ENCODE measurements at regions not wholly inside any gene's neighbourhood (a gene's known extent, or its start where the extent isn't known, plus 50 kb on each side); places are given as distances from the start of the nearest gene placed in this dataset.
"Not testable (repeated sequence)": the region's sequence is repeated elsewhere in the genome, so short reads cannot be mapped to it uniquely, and the experiment has no call there.

GRCh38 chr10:37566332-37566731 lies 291.1 kb downstream of the ZNF248 start:
- H3K27me3 ChIP-seq (ENCODE audit: insufficient read depth, low read length) = no peaks in the 10 kb centered on the region
- H3K27ac ChIP-seq (ENCODE audit: low read depth, low read length) = no peak overlapping the region
- H3K9me3 ChIP-seq (ENCODE audit: insufficient read depth, low read depth, low read length) = peaks cover 91% of the 10 kb centered on the region
- WGBS = 78% methylated on average over 6 of the region's 6 CpGs
- H3K9ac ChIP-seq (ENCODE audit: low read depth, low read length) = no peak overlapping the region
- no peak overlapping the region for H3K4me3 ChIP-seq (ENCODE audit: low read length)
- no peaks in the 10 kb centered on the region for H3K36me3 ChIP-seq (ENCODE audit: insufficient read depth, low read length)
- H3K4me1 ChIP-seq (ENCODE audit: insufficient read depth, low read length) = no peaks in the 10 kb centered on the region

GRCh38 chr10:37563715-37564108 lies 293.7 kb downstream of the ZNF248 start:
- no peak overlapping the region for H3K9ac ChIP-seq (ENCODE audit: low read depth, low read length)

GRCh38 chr10:37563107-37563714 lies 294.2 kb downstream of the ZNF248 start:
- H3K9ac ChIP-seq (ENCODE audit: low read depth, low read length) = no peak overlapping the region
- no peak overlapping the region for H3K27ac ChIP-seq (ENCODE audit: low read depth, low read length)
- H3K9me3 ChIP-seq (ENCODE audit: insufficient read depth, low read depth, low read length) = peaks cover 85% of the 10 kb centered on the region
- WGBS = 100% methylated on average over 1 of the region's 1 CpG
- H3K36me3 ChIP-seq (ENCODE audit: insufficient read depth, low read length) = no peaks in the 10 kb centered on the region
- no peaks in the 10 kb centered on the region for H3K4me1 ChIP-seq (ENCODE audit: insufficient read depth, low read length)
- no peaks in the 10 kb centered on the region for H3K27me3 ChIP-seq (ENCODE audit: insufficient read depth, low read length)
- H3K4me3 ChIP-seq (ENCODE audit: low read length) = no peak overlapping the region

More at GRCh38 chr10:37563715-37564108, 293.7 kb downstream of the ZNF248 start:
- Histone ChIP-seq H3K4me3 (ENCODE audit: low read length) (no peak overlapping the region), H3K27ac (ENCODE audit: low read depth, low read length) (no peak overlapping the region), H3K27me3 (ENCODE audit: insufficient read depth, low read length) (no peaks in the 10 kb centered on the region), H3K4me1 (ENCODE audit: insufficient read depth, low read length) (no peaks in the 10 kb centered on the region), H3K36me3 (ENCODE audit: insufficient read depth, low read length) (no peaks in the 10 kb centered on the region), H3K9me3 (ENCODE audit: insufficient read depth, low read depth, low read length) (peaks cover 85% of the 10 kb centered on the region)
- 81% methylated on average over 3 of the region's 3 CpGs for WGBS

- Histone ChIP-seq H3K27ac (ENCODE audit: low read depth, low read length) (no peak overlapping the region), H3K4me3 (ENCODE audit: low read length) (no peak overlapping the region), H3K27me3 (ENCODE audit: insufficient read depth, low read length) (no peaks in the 10 kb centered on the region), H3K36me3 (ENCODE audit: insufficient read depth, low read length) (no peaks in the 10 kb centered on the region), H3K9me3 (ENCODE audit: insufficient read depth, low read depth, low read length) (peaks cover 88% of the 10 kb centered on the region), H3K9ac (ENCODE audit: low read depth, low read length) (no peak overlapping the region), H3K4me1 (ENCODE audit: insufficient read depth, low read length) (no peaks in the 10 kb centered on the region)
- 94% methylated on average over 1 of the region's 1 CpG for WGBS
Measured at GRCh38 chr10:37552881-37553280, 304.5 kb downstream of the ZNF248 start.

DNA sequence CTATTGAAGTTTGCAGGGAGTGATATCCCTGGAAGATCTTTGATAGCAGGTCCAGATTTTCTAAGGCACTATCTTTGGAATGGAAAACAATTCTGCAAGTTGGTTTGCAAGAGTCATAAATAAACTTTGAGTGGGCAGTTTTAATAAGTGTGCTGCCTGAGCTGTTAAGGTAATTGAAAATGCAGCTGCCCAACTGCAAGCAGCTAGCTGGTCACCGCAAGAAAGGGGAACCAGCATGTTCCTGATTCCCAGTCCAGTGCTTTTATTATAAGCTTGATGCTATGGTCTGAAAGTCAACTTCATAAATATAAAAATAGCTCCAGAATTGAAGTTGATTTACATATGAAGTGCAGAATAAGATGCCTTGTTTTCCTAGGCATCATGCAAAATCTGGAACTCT lies 308.4 kb downstream of the ZNF248 start:
- H3K9me3 ChIP-seq (ENCODE audit: insufficient read depth, low read depth, low read length) = peaks cover 89% of the 10 kb centered on the region
- no peaks in the 10 kb centered on the region for H3K4me1 ChIP-seq (ENCODE audit: insufficient read depth, low read length)
- no peaks in the 10 kb centered on the region for H3K36me3 ChIP-seq (ENCODE audit: insufficient read depth, low read length)
- no peak overlapping the region for H3K4me3 ChIP-seq (ENCODE audit: low read length)
- no peak overlapping the region for H3K9ac ChIP-seq (ENCODE audit: low read depth, low read length)
- 100% methylated on average over 1 of the region's 1 CpG for WGBS
- no peaks in the 10 kb centered on the region for H3K27me3 ChIP-seq (ENCODE audit: insufficient read depth, low read length)
- no peak overlapping the region for H3K27ac ChIP-seq (ENCODE audit: low read depth, low read length)

DNA sequence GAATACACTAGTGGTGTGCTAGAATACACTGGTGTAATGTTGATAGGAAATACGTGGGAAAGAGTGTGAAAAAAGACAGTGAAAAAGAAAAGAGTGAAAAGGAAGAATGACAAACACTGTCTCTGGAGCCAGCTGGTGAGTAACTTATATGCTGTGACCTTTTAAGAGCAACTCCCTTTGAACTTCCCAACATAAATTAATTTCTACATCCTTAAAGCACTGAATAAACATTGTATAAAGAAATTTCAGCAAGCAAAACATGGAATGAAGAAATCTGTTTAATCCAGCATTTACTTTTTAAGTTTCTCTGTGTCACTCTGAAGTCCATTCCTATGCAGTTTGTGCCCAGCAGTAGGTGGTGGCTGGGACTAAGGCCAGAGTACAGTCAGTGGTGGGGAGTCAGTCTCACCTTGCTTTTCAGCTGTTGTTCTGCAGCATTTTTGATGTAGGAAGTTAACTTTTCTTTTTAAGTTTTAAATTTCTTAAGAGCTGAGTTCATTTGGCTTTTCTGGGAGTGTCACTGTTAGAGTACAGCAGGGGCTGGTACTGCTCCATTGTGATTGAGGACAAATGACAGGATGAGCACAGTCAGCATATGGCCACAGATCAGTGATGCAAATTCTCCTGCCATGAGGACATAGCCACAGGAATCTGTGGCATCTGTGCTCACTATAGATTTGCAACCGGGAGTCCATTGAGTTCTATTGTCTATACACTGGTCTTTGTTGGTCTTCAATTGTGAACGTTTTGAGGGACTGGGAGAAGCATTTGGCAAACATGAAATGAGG lies 321.8 kb downstream of the ZNF248 start:
- Histone ChIP-seq H3K27ac (ENCODE audit: low read depth, low read length) (peak overlapping the region; percentile 54; the same call in 1 of the 2 replicates), H3K9me3 (ENCODE audit: insufficient read depth, low read depth, low read length) (peaks cover 76% of the 10 kb centered on the region)
- 34% methylated on average over 3 of the region's 3 CpGs for WGBS

GRCh38 chr10:37534166-37534565 lies 323.2 kb downstream of the ZNF248 start:
- no peaks in the 10 kb centered on the region for H3K27me3 ChIP-seq (ENCODE audit: insufficient read depth, low read length)
- H3K9me3 ChIP-seq (ENCODE audit: insufficient read depth, low read depth, low read length) = peaks cover 91% of the 10 kb centered on the region
- 86% methylated on average over 3 of the region's 3 CpGs for WGBS

More for the DNA sequence above, 321.8 kb downstream of the ZNF248 start:
- no peak overlapping the region for H3K9ac ChIP-seq (ENCODE audit: low read depth, low read length)
- H3K36me3 ChIP-seq (ENCODE audit: insufficient read depth, low read length) = no peaks in the 10 kb centered on the region
- no peaks in the 10 kb centered on the region for H3K4me1 ChIP-seq (ENCODE audit: insufficient read depth, low read length)
- H3K27me3 ChIP-seq (ENCODE audit: insufficient read depth, low read length) = no peaks in the 10 kb centered on the region
- H3K4me3 ChIP-seq (ENCODE audit: low read length) = no peak overlapping the region

GRCh38 chr10:37525410-37525809 lies 332.0 kb downstream of the ZNF248 start:
- H3K36me3 ChIP-seq (ENCODE audit: insufficient read depth, low read length) = not testable (repeated sequence)
- 17% methylated on average over 1 of the region's 2 CpGs for WGBS

More at GRCh38 chr10:37534166-37534565, 323.2 kb downstream of the ZNF248 start:
- Histone ChIP-seq H3K36me3 (ENCODE audit: insufficient read depth, low read length) (no peaks in the 10 kb centered on the region), H3K4me1 (ENCODE audit: insufficient read depth, low read length) (no peaks in the 10 kb centered on the region), H3K9ac (ENCODE audit: low read depth, low read length) (no peak overlapping the region), H3K27ac (ENCODE audit: low read depth, low read length) (no peak overlapping the region), H3K4me3 (ENCODE audit: low read length) (no peak overlapping the region)

GRCh38 chr10:37520488-37520887 lies 336.9 kb downstream of the ZNF248 start:
- no peaks in the 10 kb centered on the region for H3K36me3 ChIP-seq (ENCODE audit: insufficient read depth, low read length)
- H3K9me3 ChIP-seq (ENCODE audit: insufficient read depth, low read depth, low read length) = peaks cover 87% of the 10 kb centered on the region
- no CpG with 5 or more reads among the region's 2 CpGs for WGBS

More at GRCh38 chr10:37525410-37525809, 332.0 kb downstream of the ZNF248 start:
- not testable (repeated sequence) for H3K4me3 ChIP-seq (ENCODE audit: low read length); H3K27me3 ChIP-seq (ENCODE audit: insufficient read depth, low read length); H3K27ac ChIP-seq (ENCODE audit: low read depth, low read length); H3K4me1 ChIP-seq (ENCODE audit: insufficient read depth, low read length); H3K9ac ChIP-seq (ENCODE audit: low read depth, low read length)
- peaks cover 89% of the 10 kb centered on the region for H3K9me3 ChIP-seq (ENCODE audit: insufficient read depth, low read depth, low read length)

GRCh38 chr10:37510520-37510919 lies 346.9 kb downstream of the ZNF248 start:
- H3K27ac ChIP-seq (ENCODE audit: low read depth, low read length); H3K4me3 ChIP-seq (ENCODE audit: low read length); H3K9ac ChIP-seq (ENCODE audit: low read depth, low read length); H3K4me1 ChIP-seq (ENCODE audit: insufficient read depth, low read length); H3K36me3 ChIP-seq (ENCODE audit: insufficient read depth, low read length); H3K27me3 ChIP-seq (ENCODE audit: insufficient read depth, low read length): not testable (repeated sequence)
- H3K9me3 ChIP-seq (ENCODE audit: insufficient read depth, low read depth, low read length) = peaks cover 92% of the 10 kb centered on the region
- 89% methylated on average over 3 of the region's 3 CpGs for WGBS

More at GRCh38 chr10:37520488-37520887, 336.9 kb downstream of the ZNF248 start:
- H3K4me3 ChIP-seq (ENCODE audit: low read length) = no peak overlapping the region
- no peak overlapping the region for H3K27ac ChIP-seq (ENCODE audit: low read depth, low read length)
- no peaks in the 10 kb centered on the region for H3K4me1 ChIP-seq (ENCODE audit: insufficient read depth, low read length)
- H3K27me3 ChIP-seq (ENCODE audit: insufficient read depth, low read length) = no peaks in the 10 kb centered on the region
- H3K9ac ChIP-seq (ENCODE audit: low read depth, low read length) = no peak overlapping the region

DNA sequence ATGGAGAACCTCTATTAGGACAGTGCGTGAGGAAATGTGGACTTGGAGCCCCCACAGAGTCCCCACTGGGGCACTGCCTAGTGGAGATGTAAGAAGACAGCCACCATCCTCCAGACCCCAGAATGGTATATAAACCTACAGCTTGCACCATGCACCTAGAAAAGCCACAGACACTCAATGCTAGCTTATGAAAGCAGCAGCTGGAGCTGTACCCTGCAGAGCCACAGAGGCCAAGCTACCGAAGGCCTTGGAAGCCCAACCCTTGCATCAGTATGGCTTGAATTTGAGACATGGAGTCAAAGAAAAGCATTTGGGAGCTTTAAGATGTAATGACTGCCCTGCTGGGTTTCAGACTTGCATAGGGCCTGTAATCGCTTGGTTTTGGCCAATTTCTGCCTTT lies 361.3 kb downstream of the ZNF248 start:
- WGBS = 88% methylated on average over 3 of the region's 3 CpGs
- H3K9ac ChIP-seq (ENCODE audit: low read depth, low read length) = no peak overlapping the region
- peaks cover 81% of the 10 kb centered on the region for H3K9me3 ChIP-seq (ENCODE audit: insufficient read depth, low read depth, low read length)
- H3K27ac ChIP-seq (ENCODE audit: low read depth, low read length) = no peak overlapping the region
- no peak overlapping the region for H3K4me3 ChIP-seq (ENCODE audit: low read length)
- no peaks in the 10 kb centered on the region for H3K4me1 ChIP-seq (ENCODE audit: insufficient read depth, low read length)
- no peaks in the 10 kb centered on the region for H3K36me3 ChIP-seq (ENCODE audit: insufficient read depth, low read length)
- no peaks in the 10 kb centered on the region for H3K27me3 ChIP-seq (ENCODE audit: insufficient read depth, low read length)
